ENCODE measurements at regions not wholly inside any gene's neighbourhood (a gene's known extent, or its start where the extent isn't known, plus 50 kb on each side); places are given as distances from the start of the nearest gene placed in this dataset.
"Not testable (repeated sequence)": the region's sequence is repeated elsewhere in the genome, so short reads cannot be mapped to it uniquely, and the experiment has no call there.

- DNase-seq: no peak
Measured at GRCh38 chr2:183825710-183826109, 701.5 kb downstream of the NUP35 start.

- no peak for DNase-seq
Measured at GRCh38 chr2:183829931-183830330, 705.7 kb downstream of the NUP35 start.

GRCh38 chr2:183837157-183837556 is 712.9 kb downstream of the NUP35 start:
- no peak for DNase-seq

GRCh38 chr2:183838295-183838694 is 714.1 kb downstream of the NUP35 start:
- DNase-seq: no peak

GRCh38 chr2:183840061-183840584 is 715.9 kb downstream of the NUP35 start:
- no peak for DNase-seq

- DNase-seq: not testable (repeated sequence)
Measured at GRCh38 chr2:183849826-183850225, 725.6 kb downstream of the NUP35 start.

- no peak for DNase-seq
Measured at GRCh38 chr2:183859129-183859528, 734.9 kb downstream of the NUP35 start.

- no peak for DNase-seq
Measured at GRCh38 chr2:183866666-183867065, 731.7 kb upstream of the ZNF804A start.

- no peak for DNase-seq
Measured at GRCh38 chr2:183867206-183867605, 731.1 kb upstream of the ZNF804A start.

GRCh38 chr2:183868153-183868552 is 730.2 kb upstream of the ZNF804A start:
- DNase-seq: no peak

GRCh38 chr2:183868707-183869106 is 729.6 kb upstream of the ZNF804A start:
- no peak for DNase-seq

GRCh38 chr2:183872131-183872530 is 726.2 kb upstream of the ZNF804A start:
- no peak for DNase-seq

- no peak for DNase-seq
Measured at GRCh38 chr2:183881978-183882377, 716.4 kb upstream of the ZNF804A start.

GRCh38 chr2:183892315-183892941 is 705.9 kb upstream of the ZNF804A start:
- DNase-seq: no peak

GRCh38 chr2:183898641-183899040 is 699.7 kb upstream of the ZNF804A start:
- DNase-seq: no peak

GRCh38 chr2:183901931-183902330 is 696.4 kb upstream of the ZNF804A start:
- no peak for DNase-seq

GRCh38 chr2:183903026-183903425 is 695.3 kb upstream of the ZNF804A start:
- no peak for DNase-seq

GRCh38 chr2:183916041-183916440 is 682.3 kb upstream of the ZNF804A start:
- DNase-seq: not testable (repeated sequence)

- no peak for DNase-seq
Measured at GRCh38 chr2:183919167-183919566, 679.2 kb upstream of the ZNF804A start.

- DNase-seq: no peak
Measured at GRCh38 chr2:183919926-183920325, 678.4 kb upstream of the ZNF804A start.

GRCh38 chr2:183925281-183925680 is 673.0 kb upstream of the ZNF804A start:
- no peak for DNase-seq

- DNase-seq: no peak
Measured at GRCh38 chr2:183926433-183926832, 671.9 kb upstream of the ZNF804A start.

- DNase-seq: no peak
Measured at GRCh38 chr2:183927406-183928325, 670.7 kb upstream of the ZNF804A start.

GRCh38 chr2:183935005-183935404 is 663.3 kb upstream of the ZNF804A start:
- DNase-seq: no peak
